Stimulated activated CD4-positive, alpha-beta T cell treated with anti-CD3 and anti-CD28 coated beads, Interleukin-1b, Interleukin-23, amount 100 ng/mL, for 24 hours (primary cell): ENCODE measurements at regions not wholly inside any gene's neighbourhood (a gene's known extent, or its start where the extent isn't known, plus 50 kb on each side); places are given as distances from the start of the nearest gene placed in this dataset.

Source experiments
- DNase-seq, 4 experiments: peaks; one replicate each; pipeline ENCODE4 v3.0.0-alpha.2; 2020; ENCODE audit warnings: low read depth in 4 of 4, low spot score in 1 of 4

DNA sequence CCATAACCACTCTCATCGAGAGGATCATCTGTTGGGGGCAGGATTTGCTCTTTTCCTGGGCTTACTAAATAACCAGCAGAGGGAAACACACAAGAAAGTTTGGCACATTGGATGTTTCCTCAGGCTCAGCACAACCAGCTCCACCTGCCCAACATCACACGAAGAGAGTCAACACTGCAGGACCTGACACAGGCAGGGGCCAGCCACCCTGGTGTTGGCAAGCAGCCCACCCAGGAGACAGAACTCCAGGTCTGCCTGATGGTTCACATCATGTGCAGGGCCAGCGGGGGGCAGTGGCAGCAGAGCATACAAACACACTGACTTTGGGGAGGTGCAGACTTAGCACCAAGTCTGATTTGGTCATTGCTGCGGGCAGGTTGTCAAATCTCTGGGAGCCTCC is 182.3 kb upstream of the GALNT2 start:
- no peak for DNase-seq

DNA sequence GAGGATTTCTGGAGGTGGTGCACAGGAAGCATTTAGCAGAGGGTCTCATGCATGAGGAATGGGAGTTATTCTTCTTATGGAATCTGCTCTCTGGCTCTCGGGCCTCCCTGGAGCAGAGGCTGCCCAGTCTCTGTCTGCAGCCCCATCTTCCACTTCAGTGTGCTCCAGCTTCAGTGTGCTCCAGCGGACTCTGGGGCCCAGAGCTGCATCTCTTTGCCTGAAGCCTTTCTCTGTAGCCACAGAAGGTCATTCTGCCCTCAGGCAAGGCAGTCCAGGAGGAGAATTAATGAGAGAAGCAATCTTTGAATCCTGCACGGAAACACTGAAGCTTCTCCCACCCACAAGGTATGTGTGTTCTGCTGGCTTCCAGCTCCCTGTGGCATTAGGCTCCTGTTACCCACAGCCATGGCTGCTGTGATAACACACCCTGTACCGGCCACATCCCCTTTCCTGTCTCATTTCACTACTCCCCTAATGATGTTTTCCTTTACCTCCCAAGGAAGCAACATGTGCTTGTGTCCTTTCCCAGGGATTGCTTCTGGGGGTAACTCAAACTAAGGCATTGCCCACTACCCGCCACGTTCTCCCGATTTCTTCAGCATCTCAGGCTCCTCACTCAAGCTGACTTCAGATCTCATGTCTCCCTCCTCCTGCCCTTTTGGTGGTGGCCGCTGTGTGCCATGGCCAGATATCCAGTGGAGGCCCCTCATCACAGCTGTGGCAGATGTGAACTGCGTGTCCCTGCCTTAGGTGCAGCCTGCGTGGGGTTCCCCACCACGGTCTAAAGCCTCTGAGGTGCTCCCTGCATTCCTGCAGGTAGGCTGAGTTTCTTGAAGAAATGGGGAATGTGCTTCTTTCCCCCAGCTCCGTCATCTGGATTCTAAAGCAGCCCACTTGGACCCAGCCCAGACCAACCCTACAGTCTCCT is 181.2 kb upstream of the GALNT2 start:
- DNase-seq, result no peak

DNA sequence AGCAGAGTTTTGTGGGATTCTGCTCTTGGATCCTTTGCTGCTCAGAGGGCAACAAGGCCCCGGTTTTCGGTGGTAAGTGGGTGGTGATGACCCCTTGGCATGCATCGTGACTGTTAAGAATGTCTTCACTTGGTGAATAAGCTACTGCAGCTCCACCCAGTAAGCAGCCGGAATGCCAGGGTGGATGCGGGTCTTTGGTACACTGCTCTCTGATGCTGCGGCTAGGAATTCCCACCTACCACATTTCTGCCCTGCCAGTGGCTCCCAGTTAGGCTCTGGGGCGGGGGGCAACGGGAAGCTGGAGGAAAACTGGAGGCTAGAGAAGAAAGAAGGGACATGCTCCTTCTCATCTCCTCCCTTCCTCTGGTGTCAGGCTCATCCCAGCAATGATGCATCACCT is 180.4 kb upstream of the GALNT2 start:
- no peak for DNase-seq

DNA sequence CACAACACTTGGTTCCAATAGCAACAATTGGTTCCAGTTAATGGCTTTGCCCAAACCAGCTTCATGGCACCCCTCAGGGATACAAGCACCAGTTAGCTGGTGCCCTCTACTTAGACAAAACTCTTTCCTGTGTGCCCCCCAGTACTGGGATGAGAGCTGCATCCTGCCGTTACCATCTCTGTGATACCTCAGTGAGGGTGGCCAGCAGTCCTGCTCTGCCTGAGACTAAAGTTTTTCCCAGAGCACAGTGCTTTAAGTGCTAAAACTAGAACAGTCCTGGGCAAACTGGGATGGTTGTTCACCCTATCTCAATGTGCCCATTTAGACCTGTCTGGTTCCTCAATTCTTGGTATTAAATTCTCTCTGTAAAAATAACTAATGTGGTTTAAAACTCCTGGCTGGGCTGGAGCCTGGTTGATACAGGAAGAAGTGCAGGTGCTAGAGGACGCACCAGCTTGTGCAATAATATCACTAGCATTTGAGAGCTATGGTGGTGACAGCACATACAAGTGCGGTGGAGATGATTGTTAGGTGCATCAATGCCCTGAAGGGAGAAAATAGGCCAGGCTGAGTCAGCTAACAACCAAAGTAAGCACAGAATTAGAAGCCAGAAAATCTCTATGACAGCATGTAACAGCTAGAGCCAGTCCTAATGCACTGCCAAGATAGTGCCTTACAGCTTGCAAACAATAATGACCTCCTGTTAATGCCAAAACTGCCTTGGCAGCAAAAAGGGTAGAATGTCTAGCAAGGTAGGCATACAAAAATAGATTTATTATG is 179.8 kb upstream of the GALNT2 start:
- no peak for DNase-seq

DNA sequence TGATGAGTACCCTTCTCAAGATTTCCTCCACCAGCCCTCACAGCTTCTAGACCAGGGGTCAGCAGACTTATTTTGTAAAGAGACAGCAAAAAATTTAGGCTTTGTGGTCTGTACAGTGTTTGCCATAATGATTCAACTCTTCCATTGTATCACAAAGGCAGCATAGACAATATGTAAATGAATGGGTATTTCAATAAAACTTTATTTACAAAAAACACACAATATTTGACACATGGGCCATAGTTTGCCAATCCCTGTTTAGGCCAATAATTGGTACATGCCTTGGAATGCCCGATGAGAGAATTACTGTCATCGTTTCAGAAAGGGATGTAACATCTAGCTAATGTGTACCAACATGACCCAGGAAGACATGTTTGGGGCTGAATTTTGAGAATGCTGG is 178.9 kb upstream of the GALNT2 start:
- no peak for DNase-seq

DNA sequence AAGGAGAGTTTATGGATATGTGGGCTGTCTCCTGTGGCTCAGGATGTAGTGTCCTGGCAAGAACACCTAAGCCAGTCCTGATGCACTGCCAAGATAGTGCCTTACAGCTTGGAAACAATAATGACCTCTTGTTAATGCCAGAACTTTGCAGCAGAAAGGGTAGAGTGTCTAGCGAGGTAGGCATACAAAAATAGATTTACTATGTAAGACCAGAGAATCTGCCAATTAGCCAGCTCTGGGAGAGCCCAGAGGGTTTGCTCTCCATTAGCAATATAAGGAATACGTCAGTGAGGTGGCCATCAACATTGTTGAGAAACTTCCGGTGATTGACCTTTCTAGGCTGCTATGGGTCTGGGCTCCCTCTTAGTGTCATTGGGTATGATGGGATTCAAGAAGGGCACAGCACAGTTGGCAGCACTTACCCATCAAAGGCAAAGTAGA is 178.5 kb upstream of the GALNT2 start:
- no peak for DNase-seq

DNA sequence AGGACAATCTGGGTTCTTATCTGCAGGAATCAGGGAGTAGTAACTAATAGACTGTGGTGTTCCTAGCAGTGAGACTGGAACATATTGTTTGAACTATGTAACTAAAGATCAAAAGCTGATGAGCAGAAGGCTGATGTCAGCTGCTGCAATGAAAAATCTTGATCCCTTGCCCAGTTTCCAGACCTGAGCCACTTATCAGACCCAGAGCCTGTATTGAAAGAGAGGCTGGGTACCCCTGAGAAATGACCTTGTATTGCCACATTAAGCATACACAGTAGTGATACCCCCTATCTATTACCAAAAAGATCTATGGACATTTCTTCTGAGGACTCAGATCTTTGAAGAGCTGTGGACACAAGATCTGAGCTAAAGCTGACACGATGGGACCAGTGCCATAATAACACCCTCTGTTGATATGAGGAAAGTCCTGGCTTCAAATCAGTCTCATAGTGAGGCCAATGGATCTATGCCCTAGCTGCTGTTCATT is 178.0 kb upstream of the GALNT2 start:
- no peak for DNase-seq

DNA sequence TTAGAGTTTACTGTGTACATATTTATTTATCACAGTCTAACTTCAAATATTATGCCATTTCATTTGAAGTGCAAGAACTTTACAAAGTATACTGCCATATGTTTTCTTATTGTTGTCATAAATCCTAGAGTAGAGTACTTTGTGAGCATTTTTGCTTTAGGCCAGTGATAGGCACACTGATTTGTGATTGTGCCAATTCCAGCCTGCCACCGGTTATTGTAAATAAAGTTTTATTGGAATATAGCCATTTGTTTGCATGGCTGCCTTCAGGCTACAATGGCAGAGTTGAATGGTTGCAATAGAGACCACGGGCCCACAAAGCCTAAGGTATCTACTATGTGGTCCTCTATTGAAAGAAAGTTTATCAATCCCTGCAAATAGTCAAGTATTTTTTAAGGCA is 175.8 kb upstream of the GALNT2 start:
- DNase-seq, result no peak

DNA sequence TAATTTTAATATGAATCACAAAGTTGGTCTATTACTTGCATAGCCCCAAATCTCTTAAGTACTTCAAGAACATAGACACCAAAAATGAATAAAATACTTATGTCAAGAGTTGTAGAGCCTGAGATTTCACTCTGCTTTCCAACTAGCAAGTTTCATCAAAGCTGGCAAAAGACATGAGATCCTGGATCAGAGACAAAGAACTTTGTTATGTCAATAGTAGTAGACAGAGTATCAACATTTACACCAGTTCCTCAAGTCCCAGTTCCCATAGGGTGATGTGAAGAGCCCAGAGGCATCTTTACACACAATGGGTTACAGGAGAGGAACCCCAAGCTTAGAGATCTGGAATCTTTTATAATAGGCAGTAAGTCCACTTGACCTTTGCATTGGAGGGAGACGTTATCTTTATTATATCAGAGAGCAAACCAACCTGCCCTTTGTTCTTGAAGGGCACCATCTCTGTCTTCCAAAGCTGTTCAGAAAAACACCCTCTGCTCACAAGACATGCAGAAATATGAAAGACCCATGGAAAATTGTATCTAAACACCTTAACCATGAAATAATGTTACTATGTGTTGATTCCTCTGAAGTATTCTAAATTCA is 174.4 kb upstream of the GALNT2 start:
- DNase-seq, result no peak

DNA sequence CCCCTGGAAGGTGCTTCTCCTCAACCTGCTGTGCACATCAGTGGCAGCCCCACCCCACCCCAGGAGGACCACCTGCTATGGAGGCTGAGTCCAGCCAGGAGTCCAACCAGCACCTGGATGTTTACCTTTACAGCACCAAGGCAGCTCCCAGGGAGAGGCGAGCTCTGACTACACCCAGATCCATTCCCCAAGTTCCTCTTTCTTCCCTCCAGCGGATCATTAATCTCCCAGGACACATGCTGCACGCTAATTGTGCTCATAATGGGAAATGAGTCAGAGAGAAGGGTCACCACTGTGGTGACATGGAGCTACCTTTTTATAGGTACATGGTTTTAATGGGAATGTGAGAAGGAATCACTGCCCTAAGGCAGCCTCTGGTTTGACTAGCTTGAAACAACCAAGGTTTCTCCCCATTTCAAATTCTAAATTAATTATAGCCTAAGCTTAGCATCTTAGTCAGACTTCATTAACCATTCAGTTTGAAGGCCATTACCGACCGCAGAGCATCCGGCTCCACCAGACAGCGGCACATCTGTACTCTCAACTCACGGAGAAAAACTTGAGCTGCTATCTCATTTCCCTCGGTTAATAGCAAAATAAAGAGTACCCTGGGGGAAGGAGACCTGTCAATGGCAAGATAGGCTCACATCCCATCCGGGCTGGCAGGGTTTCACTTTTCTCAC is 173.1 kb upstream of the GALNT2 start:
- no peak for DNase-seq

DNA sequence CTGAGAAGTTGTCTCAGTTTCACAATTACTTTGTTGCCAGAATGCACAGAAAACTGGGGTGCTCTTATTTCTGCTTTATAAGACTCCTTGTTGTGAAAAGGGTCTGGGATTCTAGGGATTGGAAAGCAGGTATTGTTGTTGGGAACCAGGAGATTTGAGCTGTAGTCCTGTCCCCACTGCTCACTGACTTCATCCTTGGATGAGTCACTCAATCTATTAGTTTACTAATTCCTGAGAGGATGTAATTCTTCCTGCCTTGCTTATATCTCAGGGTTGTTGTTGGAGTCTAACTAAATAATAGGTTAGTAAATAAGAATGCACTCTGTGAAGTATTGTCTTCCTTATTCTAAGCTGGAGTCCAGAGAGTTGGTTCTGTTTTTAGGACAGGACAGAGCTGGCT is 172.5 kb upstream of the GALNT2 start:
- DNase-seq, result no peak

DNA sequence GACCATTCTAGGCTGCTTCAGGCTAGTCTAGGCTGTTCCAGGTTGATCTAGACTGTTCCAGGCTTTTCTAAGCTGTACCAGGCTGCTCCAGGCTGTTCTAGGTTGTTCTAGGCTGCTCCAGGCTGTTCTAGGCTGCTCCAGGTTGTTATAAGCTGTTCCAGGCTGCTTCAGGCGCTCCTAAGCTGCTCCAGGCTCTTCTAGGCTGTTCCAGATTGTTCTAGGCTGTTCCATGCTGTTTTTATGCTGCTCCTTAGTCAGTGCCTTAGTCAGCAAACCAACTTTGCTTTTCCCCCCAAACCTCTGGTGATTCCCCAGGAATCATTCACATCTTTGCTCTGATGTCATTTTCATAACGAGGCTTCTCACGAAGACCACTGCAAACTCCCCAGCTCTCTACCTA is 171.4 kb upstream of the GALNT2 start:
- no peak for DNase-seq

DNA sequence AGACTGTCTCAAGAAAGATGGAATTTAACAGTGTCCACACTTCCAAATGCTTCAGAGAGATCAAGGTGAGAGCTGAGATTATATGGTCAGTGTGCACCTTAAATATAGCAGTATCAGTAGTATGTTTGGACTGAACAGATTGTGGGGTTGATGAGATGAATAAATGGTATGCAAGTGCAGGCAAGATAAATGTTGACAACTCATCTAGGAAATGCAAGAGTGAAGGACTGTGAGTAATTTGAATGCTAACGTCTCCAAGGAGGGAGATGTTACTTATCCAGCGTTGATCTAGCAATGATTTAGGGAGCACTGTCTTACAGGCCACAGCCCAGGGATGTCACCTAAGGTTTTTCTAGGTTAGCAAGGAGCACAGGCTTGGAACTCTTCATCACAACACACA is 170.7 kb upstream of the GALNT2 start:
- no peak for DNase-seq

DNA sequence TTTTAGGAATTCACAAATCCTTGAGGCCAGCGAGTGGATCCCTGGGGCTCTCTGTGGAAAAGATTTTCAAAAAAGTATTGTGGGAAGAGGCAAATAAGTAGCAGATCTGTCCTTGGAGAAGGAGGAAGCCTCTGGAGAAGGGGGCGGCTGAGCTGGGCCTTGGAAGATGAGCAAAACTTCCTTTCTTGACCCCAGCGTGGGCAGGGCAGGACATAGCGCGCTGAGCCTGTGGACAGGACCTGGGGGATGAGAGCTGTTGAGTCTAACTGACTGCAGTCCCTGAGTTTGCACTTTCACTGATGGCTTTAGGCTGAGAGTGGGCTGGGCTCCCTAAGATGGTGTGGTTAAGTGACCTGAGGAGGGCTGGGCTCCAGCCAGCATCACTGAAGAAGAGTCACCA is 170.2 kb upstream of the GALNT2 start:
- no peak for DNase-seq

DNA sequence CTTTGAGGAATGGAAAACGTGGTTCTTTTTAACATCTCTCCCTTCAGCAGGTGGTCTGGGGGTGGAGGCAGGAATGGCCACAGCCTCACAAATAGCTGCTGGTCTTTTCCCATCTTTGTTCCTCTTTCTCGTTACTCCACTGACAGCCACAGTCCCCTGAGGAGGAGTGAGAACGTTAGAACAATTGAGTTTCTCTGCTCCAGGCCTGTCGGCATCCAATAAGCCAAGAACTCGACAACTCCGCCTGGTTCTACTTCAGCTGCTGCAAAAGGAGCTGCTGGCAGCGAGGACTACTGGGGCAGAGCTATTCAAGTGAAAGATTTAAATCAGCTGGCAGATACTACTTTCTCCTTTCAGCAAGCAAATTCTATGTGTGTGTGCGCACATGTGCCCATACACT is 169.5 kb upstream of the GALNT2 start:
- no peak for DNase-seq

DNA sequence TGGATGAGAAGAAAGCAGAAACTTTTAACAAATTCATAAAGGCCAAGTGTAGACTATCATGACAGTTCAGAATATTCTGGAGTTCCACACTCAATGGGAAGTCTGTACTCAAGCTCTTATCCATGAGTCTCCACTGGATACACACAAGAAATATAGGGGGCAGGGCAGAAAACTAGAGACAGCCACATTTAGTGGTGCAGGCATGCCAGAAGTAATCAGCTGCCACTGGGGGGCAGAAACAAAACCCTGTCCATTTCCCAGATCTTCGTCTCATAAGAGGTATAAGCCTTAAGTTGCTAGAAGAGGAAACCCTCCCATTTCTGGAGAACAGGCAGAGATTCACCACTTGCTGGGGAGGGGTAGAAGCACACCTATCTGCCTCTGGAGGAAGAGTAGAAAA is 166.8 kb upstream of the GALNT2 start:
- no peak for DNase-seq

DNA sequence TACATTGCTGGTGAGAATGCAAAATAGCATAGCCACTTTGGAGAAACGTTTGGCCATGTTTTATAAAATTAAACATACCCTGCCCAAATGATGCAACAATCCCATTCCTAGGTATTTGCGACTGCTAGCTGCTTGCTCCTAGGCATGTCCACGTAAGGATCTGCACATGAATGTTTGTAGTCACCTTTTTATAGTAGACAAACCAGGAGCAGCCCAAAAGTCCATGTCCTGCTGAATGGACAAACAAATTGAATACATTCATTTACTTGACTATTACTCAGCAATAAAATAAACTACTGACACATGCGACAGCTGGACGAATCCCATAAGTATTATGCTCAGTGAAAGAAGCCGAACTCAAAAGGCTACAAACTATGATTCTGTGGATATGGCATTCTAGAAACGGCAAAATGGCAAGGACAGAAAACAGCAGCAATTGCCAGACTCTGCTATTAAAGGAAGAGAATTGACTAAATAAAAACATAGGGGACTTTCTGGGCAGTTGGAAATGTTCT is 161.9 kb upstream of the GALNT2 start:
- no peak for DNase-seq

DNA sequence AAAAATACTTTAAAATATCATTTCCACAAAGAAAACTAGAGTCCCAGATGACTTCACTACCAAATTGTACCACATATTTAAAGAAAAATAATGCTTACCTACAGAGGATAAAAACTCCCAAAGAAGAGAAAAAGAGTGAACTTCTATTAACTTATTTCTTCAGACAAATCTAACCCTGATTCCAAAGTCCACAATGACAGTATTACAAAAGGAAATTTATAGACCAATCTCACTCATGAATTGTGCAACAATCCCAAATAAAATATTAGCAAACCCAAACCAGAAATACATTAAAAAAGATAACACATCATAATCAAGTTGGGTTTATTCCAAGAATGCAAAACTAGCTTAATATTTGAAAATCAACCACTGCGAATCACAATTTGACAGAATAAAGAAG is 161.4 kb upstream of the GALNT2 start:
- DNase-seq, result no peak

DNA sequence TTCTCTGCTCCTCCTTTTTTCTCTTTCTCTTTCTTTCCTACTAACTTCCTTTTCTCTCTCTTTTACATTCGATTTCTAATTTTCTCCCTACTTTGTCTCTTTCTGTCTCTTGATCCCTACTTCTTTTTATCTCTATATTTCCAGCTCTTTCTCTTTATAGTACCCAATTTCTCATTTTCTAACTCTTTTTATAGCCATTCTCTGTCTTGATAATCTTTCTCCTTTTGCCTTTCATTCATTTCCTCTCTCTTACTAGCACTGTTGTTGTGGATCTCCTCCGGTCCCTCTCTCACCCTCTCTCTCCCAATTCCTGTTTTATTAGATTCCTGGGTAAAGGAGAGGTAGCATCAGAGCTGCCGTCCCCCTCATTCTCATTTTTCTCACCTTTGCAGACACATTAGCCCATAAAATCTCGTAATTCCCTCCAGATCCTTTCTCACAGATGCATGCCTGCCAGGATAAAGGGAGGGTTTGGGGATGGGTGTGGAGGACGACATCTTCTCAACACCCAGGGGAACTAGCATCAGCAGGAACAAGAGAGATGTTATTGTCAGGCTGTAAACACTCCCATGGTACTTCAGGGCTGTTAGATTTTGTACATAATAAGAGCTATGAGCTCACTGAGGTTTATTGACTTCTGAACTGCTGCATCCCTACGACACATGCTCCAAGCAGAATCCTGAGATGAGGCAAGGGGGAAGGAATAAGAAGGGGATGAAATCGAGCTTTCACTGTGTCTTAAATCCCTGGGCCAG is 159.0 kb upstream of the GALNT2 start:
- DNase-seq, result no peak

DNA sequence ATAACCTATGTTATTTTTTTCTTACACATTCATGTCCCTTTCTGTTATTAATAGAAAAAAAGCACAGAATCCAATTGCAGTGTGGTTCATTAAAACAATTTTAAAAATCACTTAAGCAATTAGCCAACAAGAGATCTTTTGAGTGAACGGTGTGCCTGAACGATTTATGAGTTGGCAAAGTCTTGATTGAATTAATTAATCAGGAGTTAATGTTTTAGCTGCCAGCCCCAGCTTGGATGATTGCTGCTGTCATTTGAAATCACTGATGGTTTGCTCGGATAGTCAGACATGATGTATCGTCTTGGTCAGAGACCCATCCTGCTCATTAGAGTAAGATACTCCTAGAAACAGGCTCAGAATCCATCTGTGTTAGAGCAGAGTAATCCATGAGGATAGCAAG is 158.3 kb upstream of the GALNT2 start:
- no peak for DNase-seq
